Transverse colon (tissue), 4 donors: ENCODE measurements at regions not wholly inside any gene's neighbourhood (a gene's known extent, or its start where the extent isn't known, plus 50 kb on each side); places are given as distances from the start of the nearest gene placed in this dataset.

Experiments used
- DNase-seq: peaks from one replicate; pipeline ENCODE4 v3.0.0-alpha.2; 2019
- H3K27ac ChIP-seq, 4 donors: fragments of 200-600 bp; sonication (generic); 2 replicates each; pipeline ENCODE4 v1.5.1; 2016 to 2018; ENCODE audit warnings: inconsistent platforms in 4 of 4
- H3K27me3 ChIP-seq: fragments of 200-600 bp; sonication (generic); 2 replicates; pipeline ENCODE4 v1.5.1; 2017; ENCODE audit warnings: inconsistent platforms
- H3K36me3 ChIP-seq, 4 donors: fragments of 200-600 bp; sonication (generic); 2 replicates each; pipeline ENCODE4 v1.5.1; 2017 to 2019; ENCODE audit warnings: inconsistent platforms in 4 of 4
- H3K4me1 ChIP-seq, 4 donors: fragments of 200-600 bp; sonication (generic); 2 replicates each; pipeline ENCODE4 v1.5.1; 2017 to 2020; ENCODE audit warnings: inconsistent platforms in 4 of 4
- H3K4me3 ChIP-seq, 4 donors: fragments of 200-600 bp; sonication (generic); 1 replicate in 1 of 4; 2 replicates in 3 of 4; pipeline versions ENCODE4 v1.5.1 to v1.6.1; 2017 to 2019; ENCODE audit warnings: inconsistent platforms in 4 of 4
- H3K9me3 ChIP-seq, 2 donors: fragments of 200-600 bp; sonication (generic); 2 replicates each; pipeline ENCODE4 v1.5.1; 2017 to 2019; ENCODE audit warnings: inconsistent platforms in 2 of 2
- EP300 ChIP-seq: sonication (generic); formaldehyde crosslinking; IDR thresholded peaks from one replicate; pipeline ENCODE4 v1.6.1; 2017; ENCODE audit warnings: antibody characterized with exemption, low read depth
- POLR2A ChIP-seq: fragments of 450-650 bp; IDR thresholded peaks from one replicate; pipeline ENCODE4 v1.6.1; 2016; ENCODE audit warnings: antibody characterized with exemption, mild to moderate bottlenecking, moderate library complexity
- POLR2AphosphoS5 ChIP-seq, 3 donors: sonication (generic); formaldehyde crosslinking; IDR thresholded peaks; one replicate each; pipeline ENCODE4 v1.6.1; 2016; ENCODE audit warnings: antibody characterized with exemption in 3 of 3
- WGBS, 2 donors: methylation state at CpG; one replicate each; pipeline ENCODE4 v1.1.5; 2018; ENCODE audit warnings: low coverage in 1 of 2; 5-methylcytosine and 5-hydroxymethylcytosine counted together
- in situ Hi-C, 4 donors: fragments of 200-750 bp; cut with MboI; loops; one replicate each; pipeline versions ENCODE4 v1.15.0 to v1.15.1; 2017; ENCODE audit warnings: low sequenced_read_pairs in 3 of 4, low pct_ligation_motif_present in 1 of 4, low pct_unique_long_range_greater_than_20kb in 1 of 4
- intact Hi-C: fragments of 100-400 bp; cut with DNase I; formaldehyde crosslinking; loops from one replicate; pipeline ENCODE4 v1.15.1; 2023; ENCODE audit warnings: low total_unique reads
- TF ChIP-seq, protein P1 (sequence below), 5 experiments: fragments of 200-600 bp in 3 of 5; fragments of 450-650 bp in 2 of 5; sonication (generic) in 3 of 5; IDR thresholded peaks; 1 replicate in 2 of 5; 2 replicates in 3 of 5; pipeline ENCODE4 v1.5.1; 2016 to 2017; ENCODE audit warnings: antibody characterized with exemption in 5 of 5, inconsistent platforms in 3 of 5, mild to moderate bottlenecking in 2 of 5, moderate library complexity in 1 of 5

GRCh38 chr2:175478096-175478768 lies 296.7 kb upstream of the ATP5MC3 start:
- H3K4me3 ChIP-seq: no peak overlapping the region
- no peak for DNase-seq
- H3K9me3 ChIP-seq: no peaks in the 10 kb centered on the region
- H3K4me1 ChIP-seq: no peaks in the 10 kb centered on the region
- intact Hi-C loops (no loop called here), in situ Hi-C loops (no loop called here)
- no peaks in the 10 kb centered on the region for H3K27me3 ChIP-seq
- 50% methylated on average over 8 of the region's 8 CpGs; no CpG with 5 or more reads in 1 of the 2 donors for WGBS, 2 donors
- H3K36me3 ChIP-seq: no peaks in the 10 kb centered on the region
- TF ChIP-seq POLR2A (no peak), POLR2AphosphoS5 (IDR thresholded peaks at IDR 0.05) (no peak), EP300 (no peak)
- TF ChIP-seq, protein P1, sequence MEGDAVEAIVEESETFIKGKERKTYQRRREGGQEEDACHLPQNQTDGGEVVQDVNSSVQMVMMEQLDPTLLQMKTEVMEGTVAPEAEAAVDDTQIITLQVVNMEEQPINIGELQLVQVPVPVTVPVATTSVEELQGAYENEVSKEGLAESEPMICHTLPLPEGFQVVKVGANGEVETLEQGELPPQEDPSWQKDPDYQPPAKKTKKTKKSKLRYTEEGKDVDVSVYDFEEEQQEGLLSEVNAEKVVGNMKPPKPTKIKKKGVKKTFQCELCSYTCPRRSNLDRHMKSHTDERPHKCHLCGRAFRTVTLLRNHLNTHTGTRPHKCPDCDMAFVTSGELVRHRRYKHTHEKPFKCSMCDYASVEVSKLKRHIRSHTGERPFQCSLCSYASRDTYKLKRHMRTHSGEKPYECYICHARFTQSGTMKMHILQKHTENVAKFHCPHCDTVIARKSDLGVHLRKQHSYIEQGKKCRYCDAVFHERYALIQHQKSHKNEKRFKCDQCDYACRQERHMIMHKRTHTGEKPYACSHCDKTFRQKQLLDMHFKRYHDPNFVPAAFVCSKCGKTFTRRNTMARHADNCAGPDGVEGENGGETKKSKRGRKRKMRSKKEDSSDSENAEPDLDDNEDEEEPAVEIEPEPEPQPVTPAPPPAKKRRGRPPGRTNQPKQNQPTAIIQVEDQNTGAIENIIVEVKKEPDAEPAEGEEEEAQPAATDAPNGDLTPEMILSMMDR (IDR thresholded peaks at IDR 0.05): no peak
- no peak overlapping the region for H3K27ac ChIP-seq

- no peaks in the 10 kb centered on the region for H3K27me3 ChIP-seq
- in situ Hi-C loops: no loop called here
- H3K36me3 ChIP-seq: no peaks in the 10 kb centered on the region
- no peak overlapping the region for H3K4me3 ChIP-seq
- no peaks in the 10 kb centered on the region for H3K4me1 ChIP-seq
- WGBS, 2 donors: 79 to 83% methylated on average over 7 to 8 of the region's 8 CpGs
- no peak for DNase-seq
- H3K27ac ChIP-seq: no peak overlapping the region
- intact Hi-C loops: no loop called here
- H3K9me3 ChIP-seq: no peaks in the 10 kb centered on the region
- no peak for TF ChIP-seq POLR2A
- TF ChIP-seq EP300: no peak
- TF ChIP-seq POLR2AphosphoS5 (IDR thresholded peaks at IDR 0.05): no peak
- TF ChIP-seq, protein P1 (IDR thresholded peaks at IDR 0.05): no peak
Measured at GRCh38 chr2:175476948-175477347, 295.4 kb upstream of the ATP5MC3 start.

- TF ChIP-seq POLR2AphosphoS5 (IDR thresholded peaks at IDR 0.05): no peak
- TF ChIP-seq EP300: no peak
- TF ChIP-seq, protein P1 (IDR thresholded peaks at IDR 0.05): no peak
- TF ChIP-seq POLR2A: no peak
- no peaks in the 10 kb centered on the region for H3K36me3 ChIP-seq
- DNase-seq: no peak
- intact Hi-C loops: no loop called here
- no peaks in the 10 kb centered on the region for H3K9me3 ChIP-seq
- no peak overlapping the region for H3K4me3 ChIP-seq
- H3K27me3 ChIP-seq: no peaks in the 10 kb centered on the region
- no peak overlapping the region for H3K27ac ChIP-seq
- in situ Hi-C loops: no loop called here
- WGBS, 2 donors: 75 to 84% methylated on average over 1 of the region's 1 CpG
- no peaks in the 10 kb centered on the region for H3K4me1 ChIP-seq
Measured at GRCh38 chr2:175476374-175476773, 294.9 kb upstream of the ATP5MC3 start.

DNA sequence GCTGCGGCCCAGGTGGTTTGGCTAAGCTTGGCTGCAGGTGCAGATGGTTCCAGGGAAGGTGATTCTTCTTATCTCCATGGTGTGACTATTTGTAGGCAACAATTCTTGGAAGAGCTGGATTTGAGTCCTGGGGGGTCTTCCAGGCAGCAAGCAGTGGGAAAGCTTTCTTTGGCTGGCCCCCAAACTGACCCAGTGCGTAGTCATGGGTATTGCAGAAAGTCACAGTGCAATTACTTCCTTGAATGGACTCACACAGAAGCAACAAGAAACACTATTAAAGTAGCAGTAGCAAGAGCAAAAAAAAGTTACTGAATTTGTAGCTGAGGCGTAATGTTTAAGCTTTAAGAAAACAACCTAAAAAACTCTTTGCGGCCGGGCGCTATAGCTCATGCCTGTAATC lies 293.6 kb upstream of the ATP5MC3 start:
- DNase-seq: no peak
- in situ Hi-C loops: no loop called here

More for the DNA sequence above, 293.6 kb upstream of the ATP5MC3 start:
- no peaks in the 10 kb centered on the region for H3K9me3 ChIP-seq
- H3K27me3 ChIP-seq: no peaks in the 10 kb centered on the region
- TF ChIP-seq EP300 (no peak), POLR2A (no peak), POLR2AphosphoS5 (IDR thresholded peaks at IDR 0.05) (no peak)
- TF ChIP-seq, protein P1 (IDR thresholded peaks at IDR 0.05): no peak
- intact Hi-C loops: no loop called here
- no peak overlapping the region for H3K4me3 ChIP-seq
- no peak overlapping the region for H3K27ac ChIP-seq
- WGBS, 2 donors: 82 to 92% methylated on average over 4 to 6 of the region's 6 CpGs
- no peaks in the 10 kb centered on the region for H3K4me1 ChIP-seq
- no peaks in the 10 kb centered on the region for H3K36me3 ChIP-seq
